WTC11 (cell line): ENCODE measurements at regions not wholly inside any gene's neighbourhood (a gene's known extent, or its start where the extent isn't known, plus 50 kb on each side); places are given as distances from the start of the nearest gene placed in this dataset.
A peak's percentile ranks its signal among the peaks of the same experiment; 100 is the strongest.

Experiments
- ATAC-seq: fragments of 200-7000 bp; cut with Tn5 transposase; 2 replicates; pipeline ENCODE4 v1.10.0; 2021; ENCODE audit warnings: mild to moderate bottlenecking, moderate library complexity
- CTCF ChIA-PET: fragments of 300-600 bp; sonication (Branson Sonifier 250); formaldehyde crosslinking; loops from one replicate; lab custom pipeline; 2021; ENCODE audit warnings: antibody characterized with exemption; lab: Charles Lee
- POLR2A ChIA-PET: fragments of 350-600 bp; sonication (Branson Sonifier 250); formaldehyde crosslinking; loops from one replicate; lab custom pipeline; 2021; ENCODE audit warnings: antibody characterized with exemption; lab: Charles Lee
- DNase-seq: peaks from one replicate; pipeline ENCODE4 v3.0.0; 2021; ENCODE audit warnings: low spot score
- H3K27ac Mint-ChIP-seq: 2 replicates; pipeline ENCODE4 v1.8.0; 2021; ENCODE audit warnings: mixed read lengths
- H3K27me3 Mint-ChIP-seq: 2 replicates; pipeline ENCODE4 v1.8.0; 2021; ENCODE audit warnings: low read depth, mild to moderate bottlenecking, moderate library complexity, mixed read lengths
- H3K36me3 Mint-ChIP-seq: 2 replicates; pipeline ENCODE4 v1.8.0; 2021; ENCODE audit warnings: mixed read lengths
- H3K4me1 Mint-ChIP-seq: 2 replicates; pipeline ENCODE4 v1.8.0; 2022; ENCODE audit warnings: mixed read lengths
- H3K4me3 Mint-ChIP-seq: 2 replicates; pipeline ENCODE4 v1.8.0; 2021; ENCODE audit warnings: mild to moderate bottlenecking, moderate library complexity, mixed read lengths
- H3K9me3 Mint-ChIP-seq: 2 replicates; pipeline ENCODE4 v1.8.0; 2021; ENCODE audit warnings: mixed read lengths
- CBFB ChIP-seq: sonication (generic); formaldehyde crosslinking; IDR thresholded peaks from 2 replicates; pipeline ENCODE4 v1.8.1; 2022; ENCODE audit warnings: mild to moderate bottlenecking, low read depth, missing genetic modification reagents
- E2F1 ChIP-seq: sonication (generic); formaldehyde crosslinking; IDR thresholded peaks from 2 replicates; pipeline ENCODE4 v1.8.0; 2022; ENCODE audit warnings: mild to moderate bottlenecking, missing genetic modification reagents
- ERG ChIP-seq: fragments of 250-450 bp; sonication (Bioruptor Pico); IDR thresholded peaks from 2 replicates; pipeline ENCODE4 v1.8.0; 2021; ENCODE audit warnings: mild to moderate bottlenecking
- FOXJ3 ChIP-seq: sonication (generic); formaldehyde crosslinking; IDR thresholded peaks from 2 replicates; pipeline ENCODE4 v1.9.0; 2021; ENCODE audit warnings: missing genetic modification reagents, mild to moderate bottlenecking, borderline replicate concordance
- FOXK1 ChIP-seq: sonication (generic); formaldehyde crosslinking; IDR thresholded peaks from 2 replicates; pipeline ENCODE4 v1.8.0; 2022; ENCODE audit warnings: mild to moderate bottlenecking, moderate library complexity, missing genetic modification reagents
- FOXP1 ChIP-seq: sonication (generic); formaldehyde crosslinking; IDR thresholded peaks from 2 replicates; pipeline ENCODE4 v1.8.0; 2022; ENCODE audit warnings: missing genetic modification reagents, mild to moderate bottlenecking, moderate library complexity, borderline replicate concordance
- GTF2I ChIP-seq: fragments of 250-450 bp; sonication (Bioruptor Pico); conservative IDR thresholded peaks from 2 replicates; pipeline ENCODE4 v1.4.0; 2021; ENCODE audit warnings: mild to moderate bottlenecking
- MYBL2 ChIP-seq: sonication (generic); formaldehyde crosslinking; IDR thresholded peaks from 2 replicates; pipeline ENCODE4 v1.8.1; 2023; ENCODE audit warnings: mild to moderate bottlenecking, moderate library complexity, missing genetic modification reagents
- NFE2L1 ChIP-seq: sonication (generic); formaldehyde crosslinking; IDR thresholded peaks from 2 replicates; pipeline ENCODE4 v1.8.1; 2023; ENCODE audit warnings: missing genetic modification reagents
- PRRX2 ChIP-seq: fragments of 250-450 bp; sonication (Bioruptor Pico); IDR thresholded peaks from 2 replicates; pipeline ENCODE4 v1.8.0; 2021; ENCODE audit warnings: mild to moderate bottlenecking
- RELA ChIP-seq: sonication (generic); formaldehyde crosslinking; IDR thresholded peaks from 2 replicates; pipeline ENCODE4 v1.8.1; 2022; ENCODE audit warnings: missing genetic modification reagents, mild to moderate bottlenecking, borderline replicate concordance
- RORB ChIP-seq: fragments of 250-450 bp; sonication (Bioruptor Pico); IDR thresholded peaks from 2 replicates; pipeline ENCODE4 v1.9.0; 2021; ENCODE audit warnings: mild to moderate bottlenecking
- STAT6 ChIP-seq: sonication (generic); formaldehyde crosslinking; conservative IDR thresholded peaks from 2 replicates; pipeline ENCODE4 v1.8.1; 2023; ENCODE audit warnings: mild to moderate bottlenecking, low read depth, missing genetic modification reagents, moderate library complexity
- TEAD1 ChIP-seq: sonication (generic); formaldehyde crosslinking; IDR thresholded peaks from 2 replicates; pipeline ENCODE4 v1.8.0; 2022; ENCODE audit warnings: mild to moderate bottlenecking, missing genetic modification reagents
- USF1 ChIP-seq: sonication (generic); formaldehyde crosslinking; IDR thresholded peaks from 2 replicates; pipeline ENCODE4 v1.8.0; 2022; ENCODE audit warnings: mild to moderate bottlenecking, missing genetic modification reagents
- ZNF396 ChIP-seq: fragments of 250-450 bp; sonication (Bioruptor Pico); IDR thresholded peaks from 2 replicates; pipeline ENCODE4 v1.8.0; 2021; ENCODE audit warnings: mild to moderate bottlenecking, moderate library complexity, borderline replicate concordance
- ZNF532 ChIP-seq: fragments of 250-450 bp; sonication (Bioruptor Pico); IDR thresholded peaks from 2 replicates; pipeline ENCODE4 v1.9.0; 2021; ENCODE audit warnings: mild to moderate bottlenecking, borderline replicate concordance
- ZNF671 ChIP-seq: fragments of 250-450 bp; sonication (Bioruptor Pico); IDR thresholded peaks from 2 replicates; pipeline ENCODE4 v1.8.0; 2021; ENCODE audit warnings: mild to moderate bottlenecking
- TF ChIP-seq, protein P1 (sequence below): sonication (generic); formaldehyde crosslinking; IDR thresholded peaks from 2 replicates; pipeline ENCODE4 v1.8.1; 2023; ENCODE audit warnings: mild to moderate bottlenecking, missing genetic modification reagents
- TF ChIP-seq, protein P2 (sequence below): sonication (generic); formaldehyde crosslinking; IDR thresholded peaks from 2 replicates; pipeline ENCODE4 v1.8.0; 2023; ENCODE audit warnings: missing genetic modification reagents
- TF ChIP-seq, protein P3 (sequence below): fragments of 200-600 bp; IDR thresholded peaks from 2 replicates; pipeline ENCODE4 v1.8.0; 2022; ENCODE audit warnings: antibody characterized with exemption

GRCh38 chr10:3486346-3487065 is 298.5 kb downstream of the KLF6 start (continued):
- TF ChIP-seq STAT6 (CRISPR knock-in tag) (no peak), E2F1 (CRISPR knock-in tag) (no peak), ZNF396 (CRISPR knock-in tag) (no peak), MYBL2 (CRISPR knock-in tag) (no peak), FOXP1 (CRISPR knock-in tag) (no peak), CBFB (CRISPR knock-in tag) (no peak), PRRX2 (CRISPR knock-in tag) (no peak)

GRCh38 chr10:3485057-3485686 is 299.8 kb downstream of the KLF6 start:
- Mint-ChIP-seq H3K4me3 (no peak overlapping the region), H3K9me3 (peaks cover 30% of the 10 kb centered on the region), H3K36me3 (no peaks in the 10 kb centered on the region; the same call in 1 of the 2 replicates), H3K27ac (peak overlapping the region; percentile 21), H3K4me1 (peaks cover 42% of the 10 kb centered on the region), H3K27me3 (no peaks in the 10 kb centered on the region)
- ATAC-seq (no peak), DNase-seq (no peak)
- POLR2A ChIA-PET, result no interaction called here
- CTCF ChIA-PET, result no interaction called here
- TF ChIP-seq RELA (CRISPR knock-in tag), result no peak
- no peak for TF ChIP-seq CBFB (CRISPR knock-in tag)
- no peak for TF ChIP-seq FOXK1
- no peak for TF ChIP-seq FOXJ3 (CRISPR knock-in tag)
- TF ChIP-seq USF1, result no peak
- no peak for TF ChIP-seq GTF2I
- TF ChIP-seq ERG, result no peak
- TF ChIP-seq ZNF671, result no peak
- TF ChIP-seq, protein P1, sequence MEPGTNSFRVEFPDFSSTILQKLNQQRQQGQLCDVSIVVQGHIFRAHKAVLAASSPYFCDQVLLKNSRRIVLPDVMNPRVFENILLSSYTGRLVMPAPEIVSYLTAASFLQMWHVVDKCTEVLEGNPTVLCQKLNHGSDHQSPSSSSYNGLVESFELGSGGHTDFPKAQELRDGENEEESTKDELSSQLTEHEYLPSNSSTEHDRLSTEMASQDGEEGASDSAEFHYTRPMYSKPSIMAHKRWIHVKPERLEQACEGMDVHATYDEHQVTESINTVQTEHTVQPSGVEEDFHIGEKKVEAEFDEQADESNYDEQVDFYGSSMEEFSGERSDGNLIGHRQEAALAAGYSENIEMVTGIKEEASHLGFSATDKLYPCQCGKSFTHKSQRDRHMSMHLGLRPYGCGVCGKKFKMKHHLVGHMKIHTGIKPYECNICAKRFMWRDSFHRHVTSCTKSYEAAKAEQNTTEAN, result no peak
- TF ChIP-seq NFE2L1, result no peak
- TF ChIP-seq, protein P2, sequence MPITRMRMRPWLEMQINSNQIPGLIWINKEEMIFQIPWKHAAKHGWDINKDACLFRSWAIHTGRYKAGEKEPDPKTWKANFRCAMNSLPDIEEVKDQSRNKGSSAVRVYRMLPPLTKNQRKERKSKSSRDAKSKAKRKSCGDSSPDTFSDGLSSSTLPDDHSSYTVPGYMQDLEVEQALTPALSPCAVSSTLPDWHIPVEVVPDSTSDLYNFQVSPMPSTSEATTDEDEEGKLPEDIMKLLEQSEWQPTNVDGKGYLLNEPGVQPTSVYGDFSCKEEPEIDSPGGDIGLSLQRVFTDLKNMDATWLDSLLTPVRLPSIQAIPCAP (CRISPR knock-in tag), result no peak
- no peak for TF ChIP-seq RORB (CRISPR knock-in tag)
- TF ChIP-seq, protein P3, sequence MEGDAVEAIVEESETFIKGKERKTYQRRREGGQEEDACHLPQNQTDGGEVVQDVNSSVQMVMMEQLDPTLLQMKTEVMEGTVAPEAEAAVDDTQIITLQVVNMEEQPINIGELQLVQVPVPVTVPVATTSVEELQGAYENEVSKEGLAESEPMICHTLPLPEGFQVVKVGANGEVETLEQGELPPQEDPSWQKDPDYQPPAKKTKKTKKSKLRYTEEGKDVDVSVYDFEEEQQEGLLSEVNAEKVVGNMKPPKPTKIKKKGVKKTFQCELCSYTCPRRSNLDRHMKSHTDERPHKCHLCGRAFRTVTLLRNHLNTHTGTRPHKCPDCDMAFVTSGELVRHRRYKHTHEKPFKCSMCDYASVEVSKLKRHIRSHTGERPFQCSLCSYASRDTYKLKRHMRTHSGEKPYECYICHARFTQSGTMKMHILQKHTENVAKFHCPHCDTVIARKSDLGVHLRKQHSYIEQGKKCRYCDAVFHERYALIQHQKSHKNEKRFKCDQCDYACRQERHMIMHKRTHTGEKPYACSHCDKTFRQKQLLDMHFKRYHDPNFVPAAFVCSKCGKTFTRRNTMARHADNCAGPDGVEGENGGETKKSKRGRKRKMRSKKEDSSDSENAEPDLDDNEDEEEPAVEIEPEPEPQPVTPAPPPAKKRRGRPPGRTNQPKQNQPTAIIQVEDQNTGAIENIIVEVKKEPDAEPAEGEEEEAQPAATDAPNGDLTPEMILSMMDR, result no peak
- no peak for TF ChIP-seq TEAD1 (CRISPR knock-in tag)
- TF ChIP-seq ZNF532 (CRISPR knock-in tag), result no peak
